ENCODE measurements at regions not wholly inside any gene's neighbourhood (a gene's known extent, or its start where the extent isn't known, plus 50 kb on each side); places are given as distances from the start of the nearest gene placed in this dataset.

DNA sequence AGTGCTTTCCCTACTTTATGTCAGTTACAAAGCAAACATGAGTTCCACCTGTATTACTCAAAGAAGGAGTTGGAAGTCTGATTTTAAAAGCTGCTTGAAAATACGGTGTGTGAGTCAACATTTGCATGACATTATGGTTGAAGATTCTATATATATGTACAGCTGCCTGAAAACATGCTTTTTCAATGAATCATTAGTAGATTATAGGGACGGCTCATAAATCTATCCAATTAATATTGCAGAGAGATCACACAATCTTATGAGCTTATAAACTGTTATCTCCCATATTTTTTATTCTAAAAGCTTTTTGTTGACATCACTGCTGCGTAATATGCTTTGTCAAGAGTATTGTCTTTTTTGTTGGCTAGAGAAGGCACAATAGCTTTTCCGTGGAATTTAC lies 873.8 kb downstream of the SLITRK6 start:
- TF ChIP-seq CTCF (IDR thresholded peaks at IDR 0.05) (no peak), POLR2AphosphoS5 (IDR thresholded peaks at IDR 0.05) (no peak), POLR2A (IDR thresholded peaks at IDR 0.05) (no peak)

Measured in upper lobe of left lung (tissue), 4 donors.